GM12878 (cell line): ENCODE measurements at regions not wholly inside any gene's neighbourhood (a gene's known extent, or its start where the extent isn't known, plus 50 kb on each side); places are given as distances from the start of the nearest gene placed in this dataset.

Experiments used
- ATAC-seq: fragments of 200-7000 bp; cut with Tn5 transposase; 3 replicates; pipeline ENCODE4 v1.9.1; 2020; ENCODE audit warnings: mild to moderate bottlenecking, moderate library complexity
- BruUV-seq: library from RNA; stranded (reverse); fragments of 400-500 nt; replicated peaks from 2 replicates; lab custom pipeline; 2021; lab: Mats Ljungman, UMichigan
- CTCF ChIA-PET: fragments of 300-600 bp; sonication (Branson Sonifier 250); formaldehyde crosslinking; extraction: SDS; loops from one replicate; lab custom pipeline; 2021; ENCODE audit warnings: inconsistent platforms; lab: Yijun Ruan, JAX
- POLR2A ChIA-PET: fragments of 350-600 bp; formaldehyde crosslinking; extraction: SDS; loops from one replicate; lab custom pipeline; 2021; ENCODE audit warnings: inconsistent platforms; lab: Charles Lee
- RAD21 ChIA-PET: fragments of 300-600 bp; sonication (Branson Sonifier 250); formaldehyde crosslinking; loops from one replicate; lab custom pipeline; 2023; ENCODE audit warnings: antibody characterized with exemption; ENCODE audit not compliant: unreplicated experiment; lab: Charles Lee
- SMC1A ChIA-PET: fragments of 300-600 bp; sonication (Branson Sonifier 250); formaldehyde crosslinking; loops from one replicate; lab custom pipeline; 2023; ENCODE audit not compliant: unreplicated experiment, uncharacterized antibody; lab: Charles Lee
- DNase-seq: peaks from one replicate; pipeline ENCODE4 v3.0.0-alpha.2; 2011; ENCODE audit warnings: low read depth, low spot score
- FAIRE-seq: peaks from 3 replicates; lab custom pipeline; 2011; peaks lifted over from hg19 to GRCh38; lab: Jason Lieb, UNC
- H2AFZ ChIP-seq: 2 replicates; pipeline ENCODE4 v1.6.0; 2011; ENCODE audit warnings: low read depth, low read length, control low read depth; ENCODE audit not compliant: control insufficient read depth
- H3K27ac ChIP-seq: 2 replicates; pipeline ENCODE4 v1.5.1; 2011; ENCODE audit warnings: control low read depth; ENCODE audit not compliant: control insufficient read depth, insufficient read depth
- H3K27me3 ChIP-seq, 2 experiments: replicated peaks in 1 of 2; 2 replicates each; pipeline versions ENCODE4 v1.6.0 to v1.6.1; 2011; ENCODE audit warnings: low read length in 1 of 2; ENCODE audit not compliant: control insufficient read depth in 2 of 2, insufficient read depth in 2 of 2
- H3K36me3 ChIP-seq, 2 experiments: 2 replicates each; pipeline ENCODE4 v1.5.1; 2011; ENCODE audit warnings: low read length in 1 of 2; ENCODE audit not compliant: control insufficient read depth in 2 of 2, insufficient read depth in 2 of 2
- H3K4me1 ChIP-seq: 2 replicates; pipeline ENCODE4 v1.6.1; 2011; ENCODE audit warnings: mild to moderate bottlenecking, low read length, moderate library complexity, mixed read lengths; ENCODE audit not compliant: control insufficient read depth, insufficient read depth
- H3K4me2 ChIP-seq: 2 replicates; pipeline ENCODE4 v1.6.0; 2011; ENCODE audit warnings: control low read depth; ENCODE audit not compliant: control insufficient read depth, insufficient read depth
- H3K4me3 ChIP-seq: fragments of 200-600 bp; sonication (generic); 2 replicates; pipeline ENCODE4 v1.5.1; 2016
- H3K79me2 ChIP-seq: 2 replicates; pipeline ENCODE4 v1.6.0; 2011; ENCODE audit warnings: low read length; ENCODE audit not compliant: control insufficient read depth, insufficient read depth
- H3K9ac ChIP-seq: 2 replicates; pipeline ENCODE4 v1.8.0; 2011; ENCODE audit warnings: low read length, control low read depth, mixed read lengths; ENCODE audit not compliant: control insufficient read depth, insufficient read depth
- H3K9me3 ChIP-seq: replicated peaks from 3 replicates; pipeline ENCODE4 v1.5.1; 2011; ENCODE audit warnings: mild to moderate bottlenecking, low read length; ENCODE audit not compliant: control insufficient read depth, insufficient read depth
- H4K20me1 ChIP-seq: 2 replicates; pipeline ENCODE4 v1.6.0; 2011; ENCODE audit not compliant: control insufficient read depth, insufficient read depth
- HCFC1 ChIP-seq: fragments of 150-350 bp; IDR thresholded peaks from 2 replicates; pipeline ENCODE4 v1.6.1; 2014; ENCODE audit warnings: low read length
- MYB ChIP-seq: fragments of 150-350 bp; IDR thresholded peaks from 2 replicates; pipeline ENCODE4 v1.6.1; 2014; ENCODE audit warnings: mild to moderate bottlenecking, low read depth, low read length, borderline replicate concordance
- NFXL1 ChIP-seq: fragments of 450-650 bp; IDR thresholded peaks from 2 replicates; pipeline ENCODE4 v1.6.1; 2017; ENCODE audit warnings: antibody characterized with exemption, mild to moderate bottlenecking, borderline replicate concordance
- SPI1 ChIP-seq: IDR thresholded peaks from 2 replicates; pipeline ENCODE4 v1.6.1; 2011; ENCODE audit warnings: low read depth, mild to moderate bottlenecking, low read length, moderate library complexity, borderline replicate concordance; ENCODE audit not compliant: insufficient read depth
- STAT1 ChIP-seq: fragments of 450-650 bp; conservative IDR thresholded peaks from 2 replicates; pipeline ENCODE4 v1.6.1; 2014; ENCODE audit warnings: antibody characterized with exemption, mild to moderate bottlenecking
- TAF1 ChIP-seq: IDR thresholded peaks from 2 replicates; pipeline ENCODE4 v1.6.1; 2011; ENCODE audit warnings: mild to moderate bottlenecking, low read depth, low read length, borderline replicate concordance
- TCF3 ChIP-seq: IDR thresholded peaks from 2 replicates; pipeline ENCODE4 v1.6.1; 2012; ENCODE audit warnings: low read depth, mild to moderate bottlenecking, low read length, borderline replicate concordance; ENCODE audit not compliant: insufficient read depth
- YY1 ChIP-seq: IDR thresholded peaks from 2 replicates; pipeline ENCODE4 v1.6.1; 2011; ENCODE audit warnings: low read depth, mild to moderate bottlenecking, low read length
- ZNF207 ChIP-seq: fragments of 450-650 bp; IDR thresholded peaks from 2 replicates; pipeline ENCODE4 v1.6.1; 2014; ENCODE audit warnings: antibody characterized with exemption, mild to moderate bottlenecking, borderline replicate concordance
- ZNF274 ChIP-seq: IDR thresholded peaks from one replicate; pipeline ENCODE4 v1.8.0; 2011; ENCODE audit not compliant: insufficient read length, insufficient read depth
- WGBS: methylation state at CpG from one replicate; pipeline ENCODE4 v1.1.6; 2016; ENCODE audit warnings: low lambda C conversion rate; ENCODE audit not compliant: insufficient replicate concordance, insufficient coverage; ENCODE audit errors: missing lambda C conversion rate; 5-methylcytosine and 5-hydroxymethylcytosine counted together
- in situ Hi-C: fragments of 300-500 bp; cut with MboI; formaldehyde crosslinking; loops from 9 replicates; pipeline ENCODE4 v1.14.3; 2018; ENCODE audit warnings: mixed read lengths
- intact Hi-C: fragments of 100-400 bp; cut with micrococcal nuclease; formaldehyde crosslinking; loops from one replicate; pipeline ENCODE4 v1.14.2; 2022; ENCODE audit not compliant: unreplicated experiment
- TF ChIP-seq, protein P1 (sequence below): fragments of 450-650 bp; formaldehyde crosslinking; IDR thresholded peaks from 2 replicates; pipeline ENCODE4 v1.5.0; 2022; ENCODE audit warnings: mild to moderate bottlenecking, missing genetic modification characterization
- TF ChIP-seq, protein P2 (sequence below): fragments of 450-650 bp; formaldehyde crosslinking; IDR thresholded peaks from 2 replicates; pipeline ENCODE4 v1.4.0; 2022; ENCODE audit warnings: mild to moderate bottlenecking, moderate library complexity
- TF ChIP-seq, protein P3 (sequence below): IDR thresholded peaks from 2 replicates; pipeline ENCODE4 v1.6.1; 2011; ENCODE audit warnings: borderline replicate concordance, low read depth, mild to moderate bottlenecking, moderate library complexity, low read length; ENCODE audit not compliant: insufficient read depth, poor library complexity, severe bottlenecking
- TF ChIP-seq, protein P4 (sequence below): fragments of 450-650 bp; IDR thresholded peaks from 2 replicates; pipeline ENCODE4 v1.6.1; 2017; ENCODE audit warnings: antibody characterized with exemption, mild to moderate bottlenecking, moderate library complexity

DNA sequence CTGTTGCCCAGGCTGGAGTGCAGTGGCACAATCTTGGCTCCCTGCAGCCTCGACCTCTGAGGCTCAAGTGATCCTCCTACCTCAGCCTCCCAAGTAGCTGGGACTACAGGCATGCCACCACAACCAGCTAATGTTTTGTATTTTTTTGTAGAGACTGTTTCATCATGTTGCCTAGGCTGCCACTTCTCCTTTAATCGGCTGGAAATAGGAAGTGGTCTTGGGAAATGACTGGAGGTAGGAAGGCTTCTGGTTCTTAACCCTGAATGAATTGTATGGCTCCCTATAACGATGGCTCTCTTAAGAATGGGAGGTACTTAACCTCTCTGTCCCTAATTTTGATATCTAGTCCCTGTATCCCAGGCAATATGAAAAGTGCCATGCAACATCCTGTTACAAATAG, 113.9 kb upstream of the USP15 start:
- no TSS peak for BruUV-seq
- SMC1A ChIA-PET, result no interaction called here
- Histone ChIP-seq H3K36me3 (no peaks in the 10 kb centered on the region), H3K27me3 (no peaks in the 10 kb centered on the region), H3K9ac (no peak overlapping the region), H2AFZ (no peak overlapping the region), H3K9me3 (no peaks in the 10 kb centered on the region), H3K4me2 (no peak overlapping the region), H3K27ac (no peak overlapping the region), H3K79me2 (no peaks in the 10 kb centered on the region), H3K4me3 (no peak overlapping the region), H3K4me1 (no peaks in the 10 kb centered on the region), H4K20me1 (no peaks in the 10 kb centered on the region)
- FAIRE-seq, result no peak
- CTCF ChIA-PET, result no interaction called here
- POLR2A ChIA-PET, result interaction anchor here (0.6 to 1.2 kb wide), 2 partner anchors 27 to 71 kb away, joined by 3 to 5 read pairs; no protein-coding TSS in a partner anchor
- no peak for ATAC-seq
- in situ Hi-C loops, result no loop called here
- DNase-seq, result no peak
- RAD21 ChIA-PET, result no interaction called here
- intact Hi-C loops, result no loop called here
- 2% methylated on average over 3 of the region's 3 CpGs for WGBS
- TF ChIP-seq MYB (no peak), ZNF207 (no peak), SPI1 (no peak), YY1 (no peak), TCF3 (no peak), HCFC1 (no peak), TAF1 (no peak), NFXL1 (no peak), STAT1 (no peak), ZNF274 (no peak)
- TF ChIP-seq, protein P1, sequence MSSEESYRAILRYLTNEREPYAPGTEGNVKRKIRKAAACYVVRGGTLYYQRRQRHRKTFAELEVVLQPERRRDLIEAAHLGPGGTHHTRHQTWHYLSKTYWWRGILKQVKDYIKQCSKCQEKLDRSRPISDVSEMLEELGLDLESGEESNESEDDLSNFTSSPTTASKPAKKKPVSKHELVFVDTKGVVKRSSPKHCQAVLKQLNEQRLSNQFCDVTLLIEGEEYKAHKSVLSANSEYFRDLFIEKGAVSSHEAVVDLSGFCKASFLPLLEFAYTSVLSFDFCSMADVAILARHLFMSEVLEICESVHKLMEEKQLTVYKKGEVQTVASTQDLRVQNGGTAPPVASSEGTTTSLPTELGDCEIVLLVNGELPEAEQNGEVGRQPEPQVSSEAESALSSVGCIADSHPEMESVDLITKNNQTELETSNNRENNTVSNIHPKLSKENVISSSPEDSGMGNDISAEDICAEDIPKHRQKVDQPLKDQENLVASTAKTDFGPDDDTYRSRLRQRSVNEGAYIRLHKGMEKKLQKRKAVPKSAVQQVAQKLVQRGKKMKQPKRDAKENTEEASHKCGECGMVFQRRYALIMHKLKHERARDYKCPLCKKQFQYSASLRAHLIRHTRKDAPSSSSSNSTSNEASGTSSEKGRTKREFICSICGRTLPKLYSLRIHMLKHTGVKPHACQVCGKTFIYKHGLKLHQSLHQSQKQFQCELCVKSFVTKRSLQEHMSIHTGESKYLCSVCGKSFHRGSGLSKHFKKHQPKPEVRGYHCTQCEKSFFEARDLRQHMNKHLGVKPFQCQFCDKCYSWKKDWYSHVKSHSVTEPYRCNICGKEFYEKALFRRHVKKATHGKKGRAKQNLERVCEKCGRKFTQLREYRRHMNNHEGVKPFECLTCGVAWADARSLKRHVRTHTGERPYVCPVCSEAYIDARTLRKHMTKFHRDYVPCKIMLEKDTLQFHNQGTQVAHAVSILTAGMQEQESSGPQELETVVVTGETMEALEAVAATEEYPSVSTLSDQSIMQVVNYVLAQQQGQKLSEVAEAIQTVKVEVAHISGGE (CRISPR knock-in tag), result no peak
- TF ChIP-seq, protein P2, sequence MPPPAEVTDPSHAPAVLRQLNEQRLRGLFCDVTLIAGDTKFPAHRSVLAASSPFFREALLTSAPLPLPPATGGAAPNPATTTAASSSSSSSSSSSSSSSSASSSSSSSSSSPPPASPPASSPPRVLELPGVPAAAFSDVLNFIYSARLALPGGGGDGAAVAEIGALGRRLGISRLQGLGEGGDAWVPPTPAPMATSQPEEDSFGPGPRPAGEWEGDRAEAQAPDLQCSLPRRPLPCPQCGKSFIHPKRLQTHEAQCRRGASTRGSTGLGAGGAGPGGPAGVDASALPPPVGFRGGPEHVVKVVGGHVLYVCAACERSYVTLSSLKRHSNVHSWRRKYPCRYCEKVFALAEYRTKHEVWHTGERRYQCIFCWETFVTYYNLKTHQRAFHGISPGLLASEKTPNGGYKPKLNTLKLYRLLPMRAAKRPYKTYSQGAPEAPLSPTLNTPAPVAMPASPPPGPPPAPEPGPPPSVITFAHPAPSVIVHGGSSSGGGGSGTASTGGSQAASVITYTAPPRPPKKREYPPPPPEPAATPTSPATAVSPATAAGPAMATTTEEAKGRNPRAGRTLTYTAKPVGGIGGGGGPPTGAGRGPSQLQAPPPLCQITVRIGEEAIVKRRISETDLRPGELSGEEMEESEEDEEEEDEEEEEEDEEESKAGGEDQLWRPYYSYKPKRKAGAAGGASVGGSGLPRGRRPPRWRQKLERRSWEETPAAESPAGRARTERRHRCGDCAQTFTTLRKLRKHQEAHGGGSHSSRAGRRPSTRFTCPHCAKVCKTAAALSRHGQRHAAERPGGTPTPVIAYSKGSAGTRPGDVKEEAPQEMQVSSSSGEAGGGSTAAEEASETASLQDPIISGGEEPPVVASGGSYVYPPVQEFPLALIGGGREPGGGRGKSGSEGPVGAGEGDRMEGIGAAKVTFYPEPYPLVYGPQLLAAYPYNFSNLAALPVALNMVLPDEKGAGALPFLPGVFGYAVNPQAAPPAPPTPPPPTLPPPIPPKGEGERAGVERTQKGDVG (CRISPR knock-in tag), result no peak
- TF ChIP-seq, protein P3, sequence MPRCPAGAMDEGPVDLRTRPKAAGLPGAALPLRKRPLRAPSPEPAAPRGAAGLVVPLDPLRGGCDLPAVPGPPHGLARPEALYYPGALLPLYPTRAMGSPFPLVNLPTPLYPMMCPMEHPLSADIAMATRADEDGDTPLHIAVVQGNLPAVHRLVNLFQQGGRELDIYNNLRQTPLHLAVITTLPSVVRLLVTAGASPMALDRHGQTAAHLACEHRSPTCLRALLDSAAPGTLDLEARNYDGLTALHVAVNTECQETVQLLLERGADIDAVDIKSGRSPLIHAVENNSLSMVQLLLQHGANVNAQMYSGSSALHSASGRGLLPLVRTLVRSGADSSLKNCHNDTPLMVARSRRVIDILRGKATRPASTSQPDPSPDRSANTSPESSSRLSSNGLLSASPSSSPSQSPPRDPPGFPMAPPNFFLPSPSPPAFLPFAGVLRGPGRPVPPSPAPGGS, result no peak
- TF ChIP-seq, protein P4, sequence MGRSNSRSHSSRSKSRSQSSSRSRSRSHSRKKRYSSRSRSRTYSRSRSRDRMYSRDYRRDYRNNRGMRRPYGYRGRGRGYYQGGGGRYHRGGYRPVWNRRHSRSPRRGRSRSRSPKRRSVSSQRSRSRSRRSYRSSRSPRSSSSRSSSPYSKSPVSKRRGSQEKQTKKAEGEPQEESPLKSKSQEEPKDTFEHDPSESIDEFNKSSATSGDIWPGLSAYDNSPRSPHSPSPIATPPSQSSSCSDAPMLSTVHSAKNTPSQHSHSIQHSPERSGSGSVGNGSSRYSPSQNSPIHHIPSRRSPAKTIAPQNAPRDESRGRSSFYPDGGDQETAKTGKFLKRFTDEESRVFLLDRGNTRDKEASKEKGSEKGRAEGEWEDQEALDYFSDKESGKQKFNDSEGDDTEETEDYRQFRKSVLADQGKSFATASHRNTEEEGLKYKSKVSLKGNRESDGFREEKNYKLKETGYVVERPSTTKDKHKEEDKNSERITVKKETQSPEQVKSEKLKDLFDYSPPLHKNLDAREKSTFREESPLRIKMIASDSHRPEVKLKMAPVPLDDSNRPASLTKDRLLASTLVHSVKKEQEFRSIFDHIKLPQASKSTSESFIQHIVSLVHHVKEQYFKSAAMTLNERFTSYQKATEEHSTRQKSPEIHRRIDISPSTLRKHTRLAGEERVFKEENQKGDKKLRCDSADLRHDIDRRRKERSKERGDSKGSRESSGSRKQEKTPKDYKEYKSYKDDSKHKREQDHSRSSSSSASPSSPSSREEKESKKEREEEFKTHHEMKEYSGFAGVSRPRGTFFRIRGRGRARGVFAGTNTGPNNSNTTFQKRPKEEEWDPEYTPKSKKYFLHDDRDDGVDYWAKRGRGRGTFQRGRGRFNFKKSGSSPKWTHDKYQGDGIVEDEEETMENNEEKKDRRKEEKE, result no peak
